IMR-90 (cell line): ENCODE measurements at regions not wholly inside any gene's neighbourhood (a gene's known extent, or its start where the extent isn't known, plus 50 kb on each side); places are given as distances from the start of the nearest gene placed in this dataset.

Experiments
- ATAC-seq: fragments of 200-7000 bp; cut with Tn5 transposase; 2 replicates; pipeline ENCODE4 v1.9.1; 2020; ENCODE audit warnings: low read depth, mild to moderate bottlenecking, moderate library complexity
- BruUV-seq: library from RNA; stranded (reverse); fragments of 400-500 nt; replicated peaks from 2 replicates; lab custom pipeline; 2021; lab: Mats Ljungman, UMichigan
- CTCF ChIA-PET: fragments of 300-600 bp; formaldehyde crosslinking; extraction: SDS; loops from one replicate; lab custom pipeline; 2021; ENCODE audit warnings: antibody characterized with exemption; lab: Yijun Ruan, JAX
- POLR2A ChIA-PET: fragments of 300-600 bp; sonication (Branson Sonifier 250); formaldehyde crosslinking; loops from one replicate; lab custom pipeline; 2022; ENCODE audit warnings: antibody characterized with exemption; ENCODE audit not compliant: unreplicated experiment; lab: Charles Lee
- DNase-seq: peaks from one replicate; pipeline ENCODE4 v3.0.0; 2013
- H2AFZ ChIP-seq: replicated peaks from 2 replicates; pipeline ENCODE3; 2013; ENCODE audit warnings: low read length, mild to moderate bottlenecking; ENCODE audit not compliant: poor library complexity
- H2AK5ac ChIP-seq: 2 replicates; pipeline ENCODE4 v1.6.1; 2013; ENCODE audit warnings: low read depth, low read length, inconsistent platforms
- H2AK9ac ChIP-seq: replicated peaks from 2 replicates; pipeline ENCODE3; 2013; ENCODE audit warnings: mild to moderate bottlenecking, low read depth, low read length, moderate library complexity; ENCODE audit not compliant: poor library complexity
- H2BK120ac ChIP-seq: 2 replicates; pipeline ENCODE4 v1.6.1; 2013; ENCODE audit warnings: low read depth, low read length, inconsistent platforms
- H2BK15ac ChIP-seq: 3 replicates; pipeline ENCODE4 v1.6.1; 2013; ENCODE audit warnings: low read depth, low read length, inconsistent platforms
- H2BK20ac ChIP-seq: 2 replicates; pipeline ENCODE4 v1.6.1; 2013; ENCODE audit warnings: low read depth, mild to moderate bottlenecking, inconsistent platforms, low read length, moderate library complexity
- H2BK5ac ChIP-seq: 2 replicates; pipeline ENCODE4 v1.6.1; 2013; ENCODE audit warnings: mild to moderate bottlenecking, low read depth, low read length, inconsistent platforms; ENCODE audit not compliant: poor library complexity, severe bottlenecking
- H3K14ac ChIP-seq: replicated peaks from 2 replicates; pipeline ENCODE4 v1.6.1; 2013; ENCODE audit warnings: low read depth, low read length, inconsistent platforms
- H3K18ac ChIP-seq: 2 replicates; pipeline ENCODE4 v1.6.1; 2013; ENCODE audit warnings: low read depth, low read length, control low read depth
- H3K23ac ChIP-seq: 2 replicates; pipeline ENCODE4 v1.6.1; 2013; ENCODE audit warnings: low read depth, low read length, inconsistent platforms
- H3K27ac ChIP-seq: 2 replicates; pipeline ENCODE4 v1.5.1; 2013; ENCODE audit warnings: mild to moderate bottlenecking, control low read depth, low read length; ENCODE audit not compliant: insufficient read depth
- H3K27me3 ChIP-seq: 2 replicates; pipeline ENCODE4 v1.6.1; 2013; ENCODE audit warnings: low read length; ENCODE audit not compliant: control insufficient read depth, insufficient read depth
- H3K36me3 ChIP-seq: 2 replicates; pipeline ENCODE4 v1.6.1; 2013; ENCODE audit warnings: low read length, mixed read lengths; ENCODE audit not compliant: control insufficient read depth, insufficient read depth
- H3K4ac ChIP-seq: 2 replicates; pipeline ENCODE4 v1.6.1; 2013; ENCODE audit warnings: low read depth, low read length, inconsistent platforms
- H3K4me1 ChIP-seq: 2 replicates; pipeline ENCODE4 v1.6.1; 2013; ENCODE audit warnings: low read length, mixed read lengths; ENCODE audit not compliant: control insufficient read depth, insufficient read depth
- H3K4me2 ChIP-seq: 2 replicates; pipeline ENCODE4 v1.6.1; 2013; ENCODE audit warnings: low read depth, mild to moderate bottlenecking, control low read depth, low read length, moderate library complexity
- H3K4me3 ChIP-seq: 2 replicates; pipeline ENCODE4 v1.5.1; 2013; ENCODE audit warnings: low read depth, mild to moderate bottlenecking, control low read depth, low read length, moderate library complexity; ENCODE audit not compliant: insufficient read depth
- H3K56ac ChIP-seq: 2 replicates; pipeline ENCODE4 v1.6.1; 2013; ENCODE audit warnings: low read length, inconsistent platforms; ENCODE audit not compliant: insufficient read depth; ENCODE audit errors: extremely low read depth
- H3K79me1 ChIP-seq, 2 experiments: 2 replicates each; pipeline ENCODE4 v1.6.1; 2013; ENCODE audit warnings: low read length in 2 of 2, inconsistent platforms in 1 of 2, low read depth in 1 of 2
- H3K9ac ChIP-seq: 2 replicates; pipeline ENCODE4 v1.6.1; 2013; ENCODE audit warnings: low read depth, low read length, control low read depth
- H3K9me1 ChIP-seq: 2 replicates; pipeline ENCODE4 v1.6.1; 2013; ENCODE audit warnings: low read length, inconsistent platforms; ENCODE audit not compliant: insufficient read depth
- H3K9me3 ChIP-seq: 2 replicates; pipeline ENCODE4 v1.6.1; 2013; ENCODE audit warnings: low read length; ENCODE audit not compliant: control insufficient read depth, insufficient read depth
- H4K20me1 ChIP-seq: 2 replicates; pipeline ENCODE4 v1.6.1; 2013; ENCODE audit warnings: low read length, inconsistent platforms; ENCODE audit not compliant: insufficient read depth
- H4K5ac ChIP-seq: 2 replicates; pipeline ENCODE4 v1.6.1; 2013; ENCODE audit warnings: mild to moderate bottlenecking, low read depth, low read length, control low read depth
- H4K8ac ChIP-seq, 2 experiments: 2 replicates each; pipeline ENCODE4 v1.6.1; 2013; ENCODE audit warnings: low read depth in 2 of 2, low read length in 2 of 2, control low read depth in 1 of 2, inconsistent platforms in 1 of 2
- H4K91ac ChIP-seq: 2 replicates; pipeline ENCODE4 v1.6.1; 2013; ENCODE audit warnings: low read depth, low read length, inconsistent platforms; ENCODE audit not compliant: insufficient read depth
- BHLHE40 ChIP-seq: fragments of 150-350 bp; IDR thresholded peaks from 2 replicates; pipeline ENCODE4 v1.6.1; 2016; ENCODE audit warnings: mild to moderate bottlenecking, low read depth, low read length
- CEBPB ChIP-seq: IDR thresholded peaks from 2 replicates; pipeline ENCODE4 v1.6.1; 2012; ENCODE audit warnings: low read depth, low read length, improper control_type of control experiment
- CHD1 ChIP-seq: IDR thresholded peaks from 2 replicates; pipeline ENCODE4 v1.6.1; 2012; ENCODE audit warnings: low read depth, low read length, improper control_type of control experiment
- CTCF ChIP-seq: conservative IDR thresholded peaks from 2 replicates; pipeline ENCODE4 v1.5.1; 2012; ENCODE audit warnings: mild to moderate bottlenecking, low read depth, low read length, improper control_type of control experiment
- ELK1 ChIP-seq: fragments of 150-350 bp; IDR thresholded peaks from 2 replicates; pipeline ENCODE4 v1.6.1; 2016; ENCODE audit warnings: low read depth, mild to moderate bottlenecking, low read length, moderate library complexity, borderline replicate concordance
- FOS ChIP-seq: fragments of 150-350 bp; IDR thresholded peaks from 2 replicates; pipeline ENCODE4 v1.6.1; 2016; ENCODE audit warnings: low read depth, low read length
- MAFK ChIP-seq: IDR thresholded peaks from 2 replicates; pipeline ENCODE4 v1.6.1; 2012; ENCODE audit warnings: low read depth, low read length, improper control_type of control experiment
- MAZ ChIP-seq: IDR thresholded peaks from 2 replicates; pipeline ENCODE4 v1.6.1; 2012; ENCODE audit warnings: low read depth, mild to moderate bottlenecking, low read length, improper control_type of control experiment, moderate library complexity, borderline replicate concordance
- MXI1 ChIP-seq: IDR thresholded peaks from 2 replicates; pipeline ENCODE4 v1.6.1; 2012; ENCODE audit warnings: low read depth, mild to moderate bottlenecking, low read length, moderate library complexity, borderline replicate concordance
- NFE2L2 ChIP-seq: fragments of 150-350 bp; IDR thresholded peaks from 2 replicates; pipeline ENCODE4 v1.6.1; 2016; ENCODE audit warnings: low read depth, mild to moderate bottlenecking, low read length
- POLR2A ChIP-seq: IDR thresholded peaks from 2 replicates; pipeline ENCODE4 v1.6.1; 2012; ENCODE audit warnings: mild to moderate bottlenecking, low read depth, low read length
- RAD21 ChIP-seq: IDR thresholded peaks from 2 replicates; pipeline ENCODE4 v1.6.1; 2012; ENCODE audit warnings: low read length, improper control_type of control experiment
- RCOR1 ChIP-seq: IDR thresholded peaks from 2 replicates; pipeline ENCODE4 v1.6.1; 2012; ENCODE audit warnings: mild to moderate bottlenecking, low read length, improper control_type of control experiment; ENCODE audit not compliant: insufficient replicate concordance
- RFX5 ChIP-seq: IDR thresholded peaks from 2 replicates; pipeline ENCODE4 v1.8.0; 2012; ENCODE audit warnings: low read depth, mild to moderate bottlenecking, low read length, moderate library complexity
- SMC3 ChIP-seq: fragments of 150-350 bp; IDR thresholded peaks from 2 replicates; pipeline ENCODE4 v1.6.1; 2016; ENCODE audit warnings: low read depth, mild to moderate bottlenecking, antibody characterized with exemption, low read length, moderate library complexity
- USF2 ChIP-seq: fragments of 150-350 bp; IDR thresholded peaks from 2 replicates; pipeline ENCODE4 v1.6.1; 2017; ENCODE audit warnings: mild to moderate bottlenecking, antibody characterized with exemption, low read length, low read depth
- WGBS, 2 experiments: methylation state at CpG; one replicate each; pipeline versions ENCODE4 v1.1.5 to v1.1.7; 2013; ENCODE audit warnings: missing lambda C conversion rate in 2 of 2; ENCODE audit not compliant: insufficient read length in 1 of 2; ENCODE audit errors: extremely low coverage in 2 of 2; 5-methylcytosine and 5-hydroxymethylcytosine counted together
- dilution Hi-C: fragments of 300-500 bp; cut with HindIII; formaldehyde crosslinking; loops from one replicate; pipeline ENCODE4 v1.14.3; 2018; ENCODE audit warnings: low sequenced_read_pairs; ENCODE audit not compliant: unreplicated experiment
- in situ Hi-C: fragments of 300-500 bp; cut with MboI; formaldehyde crosslinking; loops from 3 replicates; pipeline ENCODE4 v1.14.3; 2019; ENCODE audit warnings: low sequenced_read_pairs, inconsistent platforms, mixed read lengths
- intact Hi-C: fragments of 100-400 bp; cut with micrococcal nuclease; formaldehyde crosslinking; loops from 2 replicates; pipeline ENCODE4 v1.10.0; 2022

- WGBS, 2 experiments = 100% methylated on average over 1 of the region's 1 CpG; no CpG with 5 or more reads in 1 of the 2 experiments
- Histone ChIP-seq H3K9ac (no peak overlapping the region), H3K4ac (no peak overlapping the region), H2BK5ac (no peak overlapping the region), H3K4me2 (no peak overlapping the region), H3K9me3 (no peaks in the 10 kb centered on the region), H3K9me1 (no peaks in the 10 kb centered on the region), H3K36me3 (no peaks in the 10 kb centered on the region), H3K27me3 (no peaks in the 10 kb centered on the region), H2AK5ac (no peak overlapping the region), H2BK15ac (no peak overlapping the region), H3K4me3 (no peak overlapping the region), H4K20me1 (no peaks in the 10 kb centered on the region), H2AFZ (no peak overlapping the region), H3K4me1 (no peaks in the 10 kb centered on the region), H2BK20ac (no peak overlapping the region), H4K5ac (no peak overlapping the region), H2BK120ac (no peak overlapping the region), H3K79me1 (no peaks in the 10 kb centered on the region), H3K23ac (no peak overlapping the region), H4K91ac (no peak overlapping the region), H3K56ac (no peak overlapping the region), H2AK9ac (no peak overlapping the region), H4K8ac (no peak overlapping the region), H3K14ac (no peak overlapping the region), H3K18ac (no peak overlapping the region), H3K27ac (no peak overlapping the region)
- POLR2A ChIA-PET = no interaction called here
- CTCF ChIA-PET = no interaction called here
- ATAC-seq (no peak), DNase-seq (no peak)
- in situ Hi-C loops (no loop called here), intact Hi-C loops (no loop called here), dilution Hi-C loops (no loop called here)
- no peak for TF ChIP-seq USF2
- no peak for TF ChIP-seq BHLHE40
- TF ChIP-seq CHD1 = no peak
- TF ChIP-seq ELK1 = no peak
- no peak for TF ChIP-seq MXI1
- TF ChIP-seq NFE2L2 = no peak
- no peak for TF ChIP-seq MAZ
- TF ChIP-seq CTCF = no peak
- no peak for TF ChIP-seq POLR2A
- no peak for TF ChIP-seq FOS
- TF ChIP-seq RAD21 = no peak
- no peak for TF ChIP-seq RCOR1
- no peak for TF ChIP-seq SMC3
- no peak for TF ChIP-seq MAFK
- TF ChIP-seq RFX5 = no peak
- TF ChIP-seq CEBPB = no peak
- no TSS peak for BruUV-seq
Measured at GRCh38 chr2:14480906-14481305, 151.6 kb upstream of the LRATD1 start.
